Ascending aorta (tissue), 2 donors: ENCODE measurements at regions not wholly inside any gene's neighbourhood (a gene's known extent, or its start where the extent isn't known, plus 50 kb on each side); places are given as distances from the start of the nearest gene placed in this dataset.

Experiments
- DNase-seq, 2 donors: peaks; one replicate each; pipeline ENCODE4 v3.0.0-alpha.2; 2019; ENCODE audit warnings: low spot score in 2 of 2
- H3K27ac ChIP-seq, 2 donors: fragments of 200-600 bp; sonication (generic); one replicate each; pipeline ENCODE4 v1.5.1; 2016 to 2017; ENCODE audit warnings: mild to moderate bottlenecking in 1 of 2
- H3K27me3 ChIP-seq: fragments of 200-600 bp; sonication (generic); one replicate; pipeline ENCODE4 v1.5.1; 2017
- H3K36me3 ChIP-seq, 2 donors: fragments of 200-600 bp; sonication (generic); one replicate each; pipeline ENCODE4 v1.5.1; 2016
- H3K4me1 ChIP-seq, 2 donors: fragments of 200-600 bp; sonication (generic); one replicate each; pipeline ENCODE4 v1.5.1; 2016 to 2017; ENCODE audit warnings: mild to moderate bottlenecking in 1 of 2
- H3K4me3 ChIP-seq, 2 donors: fragments of 200-600 bp; sonication (generic); one replicate each; pipeline ENCODE4 v1.5.1; 2016 to 2017; ENCODE audit warnings: mild to moderate bottlenecking in 1 of 2
- H3K9me3 ChIP-seq, 2 donors: fragments of 200-600 bp; sonication (generic); one replicate each; pipeline ENCODE4 v1.5.1; 2016
- CTCF ChIP-seq, 3 experiments: fragments of 200-600 bp in 2 of 3; fragments of 450-650 bp in 1 of 3; sonication (generic) in 2 of 3; IDR thresholded peaks; one replicate each; pipeline ENCODE4 v1.5.1; 2016 to 2019; ENCODE audit warnings: antibody characterized with exemption in 3 of 3, mild to moderate bottlenecking in 1 of 3, moderate library complexity in 1 of 3
- intact Hi-C: fragments of 100-400 bp; cut with DNase I; formaldehyde crosslinking; loops from one replicate; pipeline ENCODE4 v1.15.1; 2023

GRCh38 chr2:236848501-236848900, 237.2 kb upstream of the COPS8 start:
- H3K4me3 ChIP-seq: no peak overlapping the region
- no peaks in the 10 kb centered on the region for H3K27me3 ChIP-seq
- intact Hi-C loops: no loop called here
- TF ChIP-seq CTCF (IDR thresholded peaks at IDR 0.05): no peak
- DNase-seq: no peak
- no peaks in the 10 kb centered on the region for H3K4me1 ChIP-seq
- no peaks in the 10 kb centered on the region for H3K9me3 ChIP-seq
- no peaks in the 10 kb centered on the region for H3K36me3 ChIP-seq
- H3K27ac ChIP-seq: no peak overlapping the region

- Histone ChIP-seq H3K4me3 (no peak overlapping the region), H3K27me3 (no peaks in the 10 kb centered on the region), H3K36me3 (no peaks in the 10 kb centered on the region), H3K27ac (no peak overlapping the region), H3K4me1 (no peaks in the 10 kb centered on the region), H3K9me3 (no peaks in the 10 kb centered on the region)
- no peak for TF ChIP-seq CTCF (IDR thresholded peaks at IDR 0.05)
- DNase-seq: no peak
- intact Hi-C loops: no loop called here
These were observed 236.2 kb upstream of the COPS8 start for GRCh38 chr2:236849508-236849907.

- TF ChIP-seq CTCF (IDR thresholded peaks at IDR 0.05): no peak
These were observed 235.7 kb upstream of the COPS8 start for GRCh38 chr2:236849940-236850339.

GRCh38 chr2:236851187-236851586, 234.5 kb upstream of the COPS8 start:
- Histone ChIP-seq H3K27me3 (no peaks in the 10 kb centered on the region), H3K9me3 (no peaks in the 10 kb centered on the region), H3K36me3 (no peaks in the 10 kb centered on the region), H3K27ac (no peak overlapping the region), H3K4me1 (no peaks in the 10 kb centered on the region), H3K4me3 (no peak overlapping the region)
- TF ChIP-seq CTCF (IDR thresholded peaks at IDR 0.05): no peak
- DNase-seq: no peak
- intact Hi-C loops: no loop called here

More at GRCh38 chr2:236849940-236850339, 235.7 kb upstream of the COPS8 start:
- H3K4me3 ChIP-seq: no peak overlapping the region
- no peaks in the 10 kb centered on the region for H3K9me3 ChIP-seq
- H3K27ac ChIP-seq: no peak overlapping the region
- no peak for DNase-seq
- no peaks in the 10 kb centered on the region for H3K36me3 ChIP-seq
- intact Hi-C loops: no loop called here
- H3K27me3 ChIP-seq: no peaks in the 10 kb centered on the region
- H3K4me1 ChIP-seq: no peaks in the 10 kb centered on the region

- intact Hi-C loops: no loop called here
- Histone ChIP-seq H3K36me3 (no peaks in the 10 kb centered on the region), H3K9me3 (no peaks in the 10 kb centered on the region), H3K4me1 (no peaks in the 10 kb centered on the region), H3K27ac (no peak overlapping the region), H3K27me3 (no peaks in the 10 kb centered on the region), H3K4me3 (no peak overlapping the region)
- no peak for TF ChIP-seq CTCF (IDR thresholded peaks at IDR 0.05)
- no peak for DNase-seq
These were observed 233.4 kb upstream of the COPS8 start for GRCh38 chr2:236852100-236852976.
